NT2/D1 (cell line): ENCODE measurements at regions not wholly inside any gene's neighbourhood (a gene's known extent, or its start where the extent isn't known, plus 50 kb on each side); places are given as distances from the start of the nearest gene placed in this dataset.

Experiments used
- SUZ12 ChIP-seq: IDR thresholded peaks from 2 replicates; pipeline ENCODE4 v1.6.1; 2011; ENCODE audit not compliant: insufficient read length, insufficient read depth; ENCODE audit errors: extremely low read depth
- YY1 ChIP-seq: IDR thresholded peaks from 2 replicates; pipeline ENCODE4 v1.6.1; 2011; ENCODE audit not compliant: insufficient read length, insufficient read depth
- ZNF274 ChIP-seq: IDR thresholded peaks from 2 replicates; pipeline ENCODE4 v1.6.1; 2011; ENCODE audit warnings: mild to moderate bottlenecking, low read depth, low read length

DNA sequence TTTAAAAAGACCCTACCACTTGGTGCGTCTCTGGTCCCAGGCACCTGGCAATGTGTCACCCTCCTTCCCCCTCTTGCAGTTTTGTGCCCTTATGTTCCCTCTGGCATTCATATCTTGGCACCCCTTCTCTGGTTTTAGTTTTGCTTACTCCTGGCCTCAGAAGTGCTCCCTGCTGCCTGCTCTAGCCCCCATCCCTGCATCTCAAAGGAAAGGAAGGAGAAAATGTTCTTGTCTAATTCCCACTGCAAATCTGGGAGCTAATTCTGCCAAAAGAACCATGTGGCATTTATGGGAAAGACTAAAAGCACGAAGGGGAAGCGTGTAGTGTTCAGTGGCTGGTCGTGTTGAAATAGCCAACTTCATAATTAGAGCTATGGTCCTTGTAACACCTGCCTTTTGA is 340.1 kb upstream of the RPS6KA3 start:
- TF ChIP-seq SUZ12 (no peak), ZNF274 (no peak), YY1 (no peak)
